ENCODE measurements at regions not wholly inside any gene's neighbourhood (a gene's known extent, or its start where the extent isn't known, plus 50 kb on each side); places are given as distances from the start of the nearest gene placed in this dataset.

GRCh38 chr15:62592920-62593319 lies 427.8 kb upstream of the C2CD4B start:
- TF ChIP-seq CTCF (IDR thresholded peaks at IDR 0.05) (no peak), POLR2A (IDR thresholded peaks at IDR 0.05) (no peak)
- H3K4me3 ChIP-seq = no peak overlapping the region
- DNase-seq = no peak
- no peaks in the 10 kb centered on the region for H3K9me3 ChIP-seq
- H3K4me1 ChIP-seq = peaks cover 0 to 29% (median 7%) of the 10 kb centered on the region in 12 donors
- H3K27ac ChIP-seq = no peak overlapping the region
- intact Hi-C loops (cut with DNase I) = no loop called here
- WGBS, 4 donors = 50 to 70% (median 60%) methylated on average over 1 of the region's 1 CpG
- peaks cover 0 to 7% (median 0%) of the 10 kb centered on the region in 9 donors for H3K36me3 ChIP-seq
- H3K27me3 ChIP-seq = no peaks in the 10 kb centered on the region
- ATAC-seq = no peak

- no peaks in the 10 kb centered on the region for H3K9me3 ChIP-seq
- H3K36me3 ChIP-seq = peaks cover 0 to 7% (median 0%) of the 10 kb centered on the region in 9 donors
- peaks cover 0 to 29% (median 7%) of the 10 kb centered on the region in 12 donors for H3K4me1 ChIP-seq
- H3K27ac ChIP-seq = no peak overlapping the region
- 67 to 77% (median 75%) methylated on average over 4 of the region's 4 CpGs for WGBS, 4 donors
- TF ChIP-seq CTCF (IDR thresholded peaks at IDR 0.05) (no peak), POLR2A (IDR thresholded peaks at IDR 0.05) (no peak)
- DNase-seq (no peak), ATAC-seq (no peak)
- H3K4me3 ChIP-seq = no peak overlapping the region
- no peaks in the 10 kb centered on the region for H3K27me3 ChIP-seq
- intact Hi-C loops (cut with DNase I) = no loop called here
Measured at GRCh38 chr15:62593681-62594399, 428.8 kb upstream of the C2CD4B start.

- TF ChIP-seq CTCF (IDR thresholded peaks at IDR 0.05) = no peak
- no peak for TF ChIP-seq POLR2A (IDR thresholded peaks at IDR 0.05)
- H3K27ac ChIP-seq = no peak overlapping the region
- peaks cover 0 to 10% (median 0%) of the 10 kb centered on the region in 12 donors for H3K9me3 ChIP-seq
- WGBS, 4 donors = 84 to 90% (median 89%) methylated on average over 9 of the region's 9 CpGs
- H3K4me3 ChIP-seq = no peak overlapping the region
- DNase-seq = no peak
- no peaks in the 10 kb centered on the region for H3K36me3 ChIP-seq
- no peak for ATAC-seq
- no peaks in the 10 kb centered on the region for H3K27me3 ChIP-seq
- H3K4me1 ChIP-seq = peaks cover 0 to 18% (median 6%) of the 10 kb centered on the region in 12 donors
- intact Hi-C loops (cut with DNase I) = loop anchor here in 1 of 10 donors (5.0 kb wide), 1 partner anchor 41 kb away; no protein-coding TSS in a partner anchor
Measured at GRCh38 chr15:62598217-62598616, 433.1 kb upstream of the C2CD4B start.

- H3K27ac ChIP-seq = no peak overlapping the region
Measured at GRCh38 chr15:62599791-62600777, 435.0 kb upstream of the C2CD4B start.

More at GRCh38 chr15:62599791-62600777, 435.0 kb upstream of the C2CD4B start:
- intact Hi-C loops (cut with DNase I) = loop anchor here in 1 of 10 donors (5.0 kb wide), 1 partner anchor 43 kb away; no protein-coding TSS in a partner anchor
- Histone ChIP-seq H3K4me1 (peaks cover 0 to 27% (median 11%) of the 10 kb centered on the region in 12 donors), H3K4me3 (no peak overlapping the region), H3K9me3 (peaks cover 0 to 10% (median 0%) of the 10 kb centered on the region in 12 donors), H3K36me3 (no peaks in the 10 kb centered on the region), H3K27me3 (no peaks in the 10 kb centered on the region)
- 59 to 62% (median 62%) methylated on average over 13 of the region's 13 CpGs for WGBS, 4 donors
- TF ChIP-seq CTCF (IDR thresholded peaks at IDR 0.05) (no peak), POLR2A (IDR thresholded peaks at IDR 0.05) (no peak)
- DNase-seq (no peak), ATAC-seq (peak in 1 of 4 donors; percentile 23)

Data from heart left ventricle (tissue), 16 donors.